GM21367 (cell line): ENCODE measurements at regions not wholly inside any gene's neighbourhood (a gene's known extent, or its start where the extent isn't known, plus 50 kb on each side); places are given as distances from the start of the nearest gene placed in this dataset.

Experiments
- ATAC-seq: cut with Tn5 transposase; IDR thresholded peaks from one replicate; pipeline ENCODE4 v1.9.1; 2021; ENCODE audit not compliant: unreplicated experiment

GRCh38 chr12:115598871-115599811, 678.4 kb downstream of the MED13L start:
- ATAC-seq: no peak

- no peak for ATAC-seq
Measured at GRCh38 chr12:115597157-115597712, 680.3 kb downstream of the MED13L start.

GRCh38 chr12:115588131-115588530, 689.4 kb downstream of the MED13L start:
- no peak for ATAC-seq

GRCh38 chr12:115584156-115584555, 693.3 kb downstream of the MED13L start:
- ATAC-seq: no peak

GRCh38 chr12:115583591-115583990, 693.9 kb downstream of the MED13L start:
- no peak for ATAC-seq

- ATAC-seq: no peak
Measured at GRCh38 chr12:115577401-115577800, 700.1 kb downstream of the MED13L start.

- no peak for ATAC-seq
Measured at GRCh38 chr12:115574826-115575225, 702.7 kb downstream of the MED13L start.

GRCh38 chr12:115572440-115572839, 705.1 kb downstream of the MED13L start:
- no peak for ATAC-seq

- no peak for ATAC-seq
Measured at GRCh38 chr12:115571446-115571845, 706.0 kb downstream of the MED13L start.

GRCh38 chr12:115571027-115571426, 706.5 kb downstream of the MED13L start:
- no peak for ATAC-seq

GRCh38 chr12:115570069-115570777, 707.3 kb downstream of the MED13L start:
- no peak for ATAC-seq

- ATAC-seq: no peak
Measured at GRCh38 chr12:115569345-115570068, 708.0 kb downstream of the MED13L start.

- no peak for ATAC-seq
Measured at GRCh38 chr12:115558281-115558680, 719.2 kb downstream of the MED13L start.

- ATAC-seq: no peak
Measured at GRCh38 chr12:115553622-115554021, 723.9 kb downstream of the MED13L start.

GRCh38 chr12:115543269-115543668, 734.2 kb downstream of the MED13L start:
- no peak for ATAC-seq

GRCh38 chr12:115542656-115543055, 734.8 kb downstream of the MED13L start:
- ATAC-seq: no peak

- ATAC-seq: no peak
Measured at GRCh38 chr12:115541891-115542421, 735.5 kb downstream of the MED13L start.

GRCh38 chr12:115528466-115528865, 749.0 kb downstream of the MED13L start:
- no peak for ATAC-seq

GRCh38 chr12:115521771-115522409, 755.6 kb downstream of the MED13L start:
- ATAC-seq: no peak

- ATAC-seq: no peak
Measured at GRCh38 chr12:115519887-115520286, 757.6 kb downstream of the MED13L start.
